ENCODE measurements at regions not wholly inside any gene's neighbourhood (a gene's known extent, or its start where the extent isn't known, plus 50 kb on each side); places are given as distances from the start of the nearest gene placed in this dataset.

- TF ChIP-seq POLR2A (IDR thresholded peaks at IDR 0.05; ENCODE audit: low read depth, low read length) (no peak), POLR2AphosphoS5 (IDR thresholded peaks at IDR 0.05; ENCODE audit: low read depth, low read length) (no peak), TAF1 (IDR thresholded peaks at IDR 0.05; ENCODE audit: low read depth, low read length) (no peak), POU2F2 (IDR thresholded peaks at IDR 0.05; ENCODE audit: low read depth, low read length) (no peak), SPI1 (IDR thresholded peaks at IDR 0.05; ENCODE audit: low read depth, low read length) (no peak)
These were observed 751.5 kb downstream of the SQOR start for GRCh38 chr15:46386356-46386755.
